Spinal cord (tissue), 9 donors: ENCODE measurements at regions not wholly inside any gene's neighbourhood (a gene's known extent, or its start where the extent isn't known, plus 50 kb on each side); places are given as distances from the start of the nearest gene placed in this dataset.

Source experiments
- DNase-seq, 6 donors: peaks; one replicate each; pipeline versions ENCODE4 v3.0.0 to v3.0.0-alpha.2; 2013 to 2015; ENCODE audit warnings: low spot score in 6 of 6, low read depth in 4 of 6
- H3K27ac ChIP-seq: one replicate; pipeline ENCODE4 v1.5.1; 2013; ENCODE audit warnings: low read depth, low read length, control low read depth
- H3K27me3 ChIP-seq: one replicate; pipeline ENCODE4 v1.6.1; 2013; ENCODE audit warnings: low read length; ENCODE audit not compliant: control insufficient read depth, insufficient read depth
- H3K36me3 ChIP-seq: one replicate; pipeline ENCODE4 v1.6.1; 2013; ENCODE audit warnings: low read length; ENCODE audit not compliant: control insufficient read depth, insufficient read depth
- H3K4me1 ChIP-seq: one replicate; pipeline ENCODE4 v1.6.1; 2013; ENCODE audit warnings: low read length; ENCODE audit not compliant: control insufficient read depth, insufficient read depth
- H3K4me3 ChIP-seq: one replicate; pipeline ENCODE4 v1.5.1; 2013; ENCODE audit warnings: low read depth, low read length, control low read depth
- H3K9me3 ChIP-seq: one replicate; pipeline ENCODE4 v1.6.1; 2013; ENCODE audit warnings: low read length; ENCODE audit not compliant: control insufficient read depth, insufficient read depth
- WGBS: methylation state at CpG from one replicate; pipeline ENCODE4 v1.1.5; 2013; ENCODE audit warnings: missing lambda C conversion rate; ENCODE audit not compliant: insufficient coverage; 5-methylcytosine and 5-hydroxymethylcytosine counted together
- donor health status: healthy.

DNA sequence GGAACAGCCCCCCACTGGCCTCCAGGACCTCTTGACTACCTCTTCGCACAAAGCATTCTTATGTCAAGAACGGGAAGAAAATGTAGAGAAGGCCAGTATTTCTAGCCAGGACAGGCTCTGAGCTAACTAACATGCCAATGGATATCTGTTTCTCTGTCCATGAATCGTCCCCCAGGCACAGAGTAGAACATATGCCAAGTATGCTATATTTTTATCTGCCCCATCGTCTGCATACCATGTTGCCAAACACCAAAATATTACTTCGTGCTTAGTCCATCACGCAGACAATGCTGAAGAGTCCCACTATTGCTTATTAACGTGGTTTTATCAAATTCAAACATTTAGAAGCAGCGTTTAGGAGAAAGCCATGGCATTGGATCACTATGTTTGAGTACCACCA lies 151.4 kb upstream of the CPSF6 start:
- H3K27ac ChIP-seq = no peak overlapping the region
- H3K4me1 ChIP-seq = no peaks in the 10 kb centered on the region
- 92% methylated on average over 5 of the region's 8 CpGs for WGBS
- no peaks in the 10 kb centered on the region for H3K27me3 ChIP-seq
- no peaks in the 10 kb centered on the region for H3K9me3 ChIP-seq
- no peak for DNase-seq
- H3K36me3 ChIP-seq = no peaks in the 10 kb centered on the region
- H3K4me3 ChIP-seq = no peak overlapping the region

DNA sequence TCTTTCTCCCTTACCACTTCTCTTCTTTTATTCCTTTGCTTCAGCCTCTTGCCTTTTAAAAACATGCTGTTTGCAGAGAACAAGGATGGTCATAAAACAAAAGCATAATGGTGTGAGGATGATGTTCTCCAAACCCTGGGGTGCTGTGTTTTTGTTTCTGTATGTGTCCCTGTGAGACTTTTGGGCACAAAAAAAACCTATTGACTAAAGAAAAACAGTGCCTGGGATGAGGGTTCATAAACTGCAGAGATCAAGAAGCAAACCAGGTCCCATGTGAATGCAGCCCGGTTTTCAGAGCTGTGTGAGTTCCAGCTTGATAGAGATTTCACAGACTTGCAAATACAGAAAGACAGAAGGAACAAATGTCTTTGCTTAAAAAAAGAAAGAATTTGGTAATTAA lies 148.6 kb upstream of the CPSF6 start:
- no peak overlapping the region for H3K4me3 ChIP-seq
- peak in 3 of 6 donors; percentile 13 to 73 (median 55) for DNase-seq
- no peaks in the 10 kb centered on the region for H3K9me3 ChIP-seq
- no peaks in the 10 kb centered on the region for H3K36me3 ChIP-seq
- no CpG with 5 or more reads among the region's 1 CpG for WGBS
- no peaks in the 10 kb centered on the region for H3K27me3 ChIP-seq
- no peaks in the 10 kb centered on the region for H3K4me1 ChIP-seq
- H3K27ac ChIP-seq = no peak overlapping the region

DNA sequence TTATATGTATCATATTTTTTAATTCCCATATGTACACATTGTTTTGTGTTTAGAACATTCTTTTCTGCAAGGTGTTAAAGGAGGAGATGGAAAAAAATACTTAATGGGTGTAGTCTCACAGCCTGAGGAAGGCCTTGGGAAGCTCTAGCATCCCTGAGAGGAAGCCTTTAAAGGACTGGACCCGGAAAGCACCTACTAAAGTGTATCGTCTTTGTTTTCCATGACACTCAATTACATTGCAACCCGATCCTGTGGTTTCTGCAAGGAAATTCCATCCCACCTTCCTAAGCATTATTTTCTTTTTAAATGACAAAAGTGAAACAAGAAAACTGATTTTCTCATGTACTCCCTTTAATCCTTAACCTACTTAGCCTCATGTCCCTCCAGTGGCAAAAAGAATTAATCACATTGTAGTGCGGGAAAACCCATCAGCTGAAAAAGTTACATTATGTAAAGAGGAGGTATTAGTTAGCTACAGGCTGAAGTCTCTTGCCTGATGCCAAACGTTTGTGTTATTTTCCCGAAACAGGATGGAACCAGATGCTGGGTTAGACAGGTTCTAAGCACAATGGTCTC lies 147.8 kb upstream of the CPSF6 start:
- H3K4me3 ChIP-seq = no peak overlapping the region
- WGBS = 49% methylated on average over 4 of the region's 6 CpGs
- no peak for DNase-seq
- H3K36me3 ChIP-seq = no peaks in the 10 kb centered on the region
- no peaks in the 10 kb centered on the region for H3K4me1 ChIP-seq
- H3K9me3 ChIP-seq = no peaks in the 10 kb centered on the region
- no peak overlapping the region for H3K27ac ChIP-seq
- H3K27me3 ChIP-seq = no peaks in the 10 kb centered on the region

DNA sequence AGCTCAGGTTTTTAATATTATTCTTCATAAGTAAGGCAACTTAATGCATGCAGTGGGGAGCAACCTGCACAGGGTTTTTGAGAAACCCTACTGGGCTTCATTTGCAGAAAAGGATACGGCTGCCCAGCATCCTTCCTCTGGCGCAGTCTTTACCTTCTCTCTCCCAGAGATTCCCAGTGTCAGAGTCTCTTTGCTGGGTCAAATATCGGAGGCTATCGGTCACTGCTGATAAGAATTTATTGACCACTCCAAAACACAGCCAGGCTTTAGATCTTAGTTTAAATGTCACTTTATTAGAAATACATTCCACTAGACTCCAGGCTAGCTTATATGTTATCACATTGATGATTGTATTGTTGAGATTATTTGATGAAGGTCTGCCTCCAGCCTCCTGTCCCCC lies 147.2 kb upstream of the CPSF6 start:
- DNase-seq = no peak
- Histone ChIP-seq H3K9me3 (no peaks in the 10 kb centered on the region), H3K36me3 (no peaks in the 10 kb centered on the region), H3K4me3 (no peak overlapping the region), H3K4me1 (no peaks in the 10 kb centered on the region), H3K27me3 (no peaks in the 10 kb centered on the region), H3K27ac (no peak overlapping the region)
- 93% methylated on average over 3 of the region's 4 CpGs for WGBS

DNA sequence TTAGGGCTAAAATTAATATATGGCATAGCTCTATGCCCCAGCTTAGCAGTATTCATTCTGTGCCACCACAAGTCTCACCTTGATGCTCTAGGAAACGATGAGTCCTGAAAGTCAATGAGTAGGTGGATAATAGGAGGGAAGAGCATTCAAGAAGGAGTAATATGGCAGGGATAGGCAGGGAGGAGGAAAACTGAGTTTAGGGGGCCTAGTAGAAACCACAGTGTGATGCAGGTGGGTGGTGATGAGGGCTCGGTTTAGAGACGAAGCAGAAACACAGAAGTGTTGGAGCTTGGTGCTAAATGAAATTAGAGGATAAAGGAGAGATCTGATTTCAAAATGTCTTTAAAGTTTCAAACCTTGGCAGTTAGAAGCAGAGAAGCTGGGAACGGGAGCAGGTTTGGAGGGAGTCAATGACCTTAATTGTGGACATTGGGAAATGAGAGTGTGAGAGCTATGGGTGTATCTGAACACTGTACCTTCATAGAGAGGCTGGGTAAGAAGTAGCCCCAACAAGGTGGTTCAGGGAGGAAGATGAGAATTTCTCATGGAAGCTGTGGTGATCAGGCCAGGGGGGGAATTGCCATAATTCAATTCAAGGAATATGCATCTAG lies 144.7 kb upstream of the CPSF6 start:
- no peak overlapping the region for H3K27ac ChIP-seq
- H3K9me3 ChIP-seq = no peaks in the 10 kb centered on the region
- no peak overlapping the region for H3K4me3 ChIP-seq
- H3K36me3 ChIP-seq = no peaks in the 10 kb centered on the region
- DNase-seq = no peak
- WGBS = 72% methylated on average over 4 of the region's 4 CpGs
- no peaks in the 10 kb centered on the region for H3K4me1 ChIP-seq
- no peaks in the 10 kb centered on the region for H3K27me3 ChIP-seq

DNA sequence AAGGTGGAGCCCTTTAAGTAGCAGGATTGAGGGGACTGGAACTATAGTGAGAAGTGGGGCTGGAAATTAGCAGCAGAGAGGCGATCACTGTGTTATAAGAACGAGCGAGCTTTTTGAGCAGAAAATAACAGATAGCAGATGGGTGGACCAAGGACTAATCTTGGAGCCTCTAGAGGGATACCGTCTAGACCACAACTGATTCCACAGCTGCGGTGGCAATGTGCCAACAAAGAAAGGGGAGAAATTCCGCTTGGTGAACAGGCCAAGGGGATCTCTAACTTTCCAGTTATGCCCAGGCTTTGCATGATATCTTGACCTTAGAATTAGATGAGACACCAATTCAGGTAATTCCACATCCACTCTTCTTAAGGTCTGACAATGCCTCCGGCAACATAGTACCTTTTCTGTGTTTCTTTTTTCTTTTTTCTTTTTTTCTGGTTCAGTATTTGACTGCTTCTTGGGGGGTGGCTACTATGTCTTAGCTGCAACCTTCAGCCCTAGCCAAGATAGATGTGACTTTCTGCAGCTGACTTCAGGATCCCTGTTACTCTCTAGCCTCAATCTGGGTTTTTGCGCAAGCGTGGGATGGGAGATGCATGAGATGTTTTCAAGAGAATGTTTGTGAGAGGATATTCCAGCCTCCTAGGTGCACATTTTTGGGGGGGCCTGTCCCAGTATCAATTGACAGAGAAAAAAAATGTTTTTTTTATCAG lies 143.4 kb upstream of the CPSF6 start:
- WGBS = 79% methylated on average over 8 of the region's 9 CpGs
- no peaks in the 10 kb centered on the region for H3K27me3 ChIP-seq
- no peaks in the 10 kb centered on the region for H3K4me1 ChIP-seq
- DNase-seq = no peak
- no peaks in the 10 kb centered on the region for H3K36me3 ChIP-seq
- H3K27ac ChIP-seq = no peak overlapping the region
- no peaks in the 10 kb centered on the region for H3K9me3 ChIP-seq
- no peak overlapping the region for H3K4me3 ChIP-seq

DNA sequence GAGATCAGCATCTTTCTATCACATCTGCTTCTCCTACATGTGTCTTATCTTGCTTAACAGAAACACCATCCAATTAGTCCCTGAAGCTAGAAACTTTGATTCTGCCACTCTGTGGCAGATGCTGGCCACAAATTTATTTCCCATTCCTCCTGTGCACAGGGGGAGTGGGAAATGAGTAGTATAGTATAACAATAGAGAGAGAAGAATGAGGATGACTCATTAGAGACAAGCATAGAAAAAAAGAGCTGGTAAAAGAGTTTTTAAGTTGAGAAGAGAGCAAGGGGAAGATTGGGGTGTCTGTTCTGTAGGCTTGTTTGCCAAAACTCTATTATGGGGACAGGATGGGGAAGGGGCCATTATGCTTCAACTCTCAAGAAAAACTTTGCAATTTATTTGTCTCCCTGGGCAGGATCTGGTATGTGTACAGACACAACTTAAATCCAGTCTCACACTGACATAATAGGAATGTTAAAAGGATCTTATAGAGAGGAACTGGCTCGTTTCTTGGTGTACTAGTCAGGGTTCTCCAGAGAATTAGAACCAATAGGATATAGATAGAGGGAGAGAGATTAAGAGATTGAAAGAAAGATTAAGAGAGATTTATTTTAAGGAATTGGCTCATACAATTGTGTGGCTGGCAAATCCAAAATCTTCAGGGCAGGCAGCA lies 142.6 kb upstream of the CPSF6 start:
- H3K27ac ChIP-seq = no peak overlapping the region
- H3K4me1 ChIP-seq = no peaks in the 10 kb centered on the region
- no peaks in the 10 kb centered on the region for H3K9me3 ChIP-seq
- WGBS = 18% methylated on average over 1 of the region's 1 CpG
- H3K36me3 ChIP-seq = no peaks in the 10 kb centered on the region
- no peaks in the 10 kb centered on the region for H3K27me3 ChIP-seq
- H3K4me3 ChIP-seq = no peak overlapping the region
- peak in 2 of 6 donors; percentile 30 to 37 for DNase-seq

DNA sequence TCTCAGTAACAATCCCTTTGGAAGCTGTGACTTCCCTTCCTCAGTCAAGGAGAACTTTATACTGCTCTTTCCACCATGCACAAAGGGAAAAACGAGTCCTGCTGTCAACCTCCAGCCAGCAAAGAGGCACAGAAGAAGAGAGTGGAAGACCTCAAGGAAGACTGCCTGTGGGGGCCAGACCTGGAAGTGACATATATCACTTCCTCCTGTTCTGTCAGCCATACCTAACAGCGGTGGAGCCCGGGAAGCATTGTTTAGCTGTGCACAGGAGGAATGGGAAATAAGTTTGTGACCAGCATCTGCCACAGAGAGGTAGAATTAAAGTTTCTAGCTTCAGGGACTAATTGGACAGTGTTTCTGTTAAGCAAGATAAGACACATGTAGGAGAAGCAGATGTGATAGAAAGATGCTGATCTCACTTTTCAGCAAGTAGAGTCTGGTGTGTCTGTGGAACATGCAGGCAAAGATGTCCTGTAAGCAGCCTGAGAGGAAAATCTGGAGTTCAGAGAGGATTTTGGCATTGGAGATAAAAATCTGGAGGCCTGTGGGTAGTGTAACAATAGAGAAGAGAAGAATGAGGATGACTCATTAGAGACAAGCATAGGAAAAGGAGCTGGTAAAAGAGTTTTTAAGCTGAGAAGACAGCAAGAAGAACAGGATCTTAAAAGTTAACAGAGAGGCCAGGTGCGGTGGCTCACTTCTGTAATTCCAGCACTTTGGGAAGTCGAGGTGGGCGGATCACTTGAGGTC lies 141.6 kb upstream of the CPSF6 start:
- no peak overlapping the region for H3K4me3 ChIP-seq
- H3K27ac ChIP-seq = no peak overlapping the region
- no peaks in the 10 kb centered on the region for H3K27me3 ChIP-seq
- WGBS = 60% methylated on average over 2 of the region's 6 CpGs
- H3K36me3 ChIP-seq = no peaks in the 10 kb centered on the region
- H3K9me3 ChIP-seq = no peaks in the 10 kb centered on the region
- DNase-seq = no peak
- no peaks in the 10 kb centered on the region for H3K4me1 ChIP-seq

DNA sequence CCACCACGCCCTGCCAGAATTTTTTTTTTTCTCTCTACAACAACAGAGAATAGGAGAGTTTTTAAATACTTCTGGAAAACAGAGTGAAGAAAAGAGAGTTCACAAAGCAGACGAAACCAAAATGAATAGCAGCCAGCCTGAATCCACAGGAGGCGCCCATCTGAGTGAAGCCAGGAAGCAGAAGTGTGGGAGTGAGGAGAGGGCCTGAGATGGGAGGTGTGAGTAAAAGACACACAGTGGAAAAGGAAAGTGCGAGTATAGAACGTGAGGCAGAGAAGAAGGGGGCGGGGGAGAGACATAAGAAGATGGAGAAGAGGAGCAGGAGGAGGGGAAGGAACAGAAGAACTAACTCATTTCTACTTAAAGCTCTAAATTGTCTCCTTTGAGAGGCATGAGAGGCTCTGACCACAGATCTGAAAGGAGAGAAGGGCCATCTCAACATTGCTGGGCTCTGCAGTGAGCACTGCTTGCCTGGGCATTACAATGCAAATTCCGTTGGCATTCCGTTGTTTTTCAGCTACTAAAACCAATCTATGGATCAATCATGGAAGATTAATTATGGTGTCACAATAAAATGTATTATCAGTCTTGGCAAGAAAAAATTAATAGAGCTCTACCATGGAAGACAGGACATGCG lies 140.1 kb upstream of the CPSF6 start:
- Histone ChIP-seq H3K27me3 (no peaks in the 10 kb centered on the region), H3K4me1 (no peaks in the 10 kb centered on the region), H3K36me3 (no peaks in the 10 kb centered on the region), H3K9me3 (no peaks in the 10 kb centered on the region), H3K4me3 (no peak overlapping the region), H3K27ac (no peak overlapping the region)
- WGBS = 65% methylated on average over 3 of the region's 9 CpGs
- no peak for DNase-seq
